ENCODE measurements at regions not wholly inside any gene's neighbourhood (a gene's known extent, or its start where the extent isn't known, plus 50 kb on each side); places are given as distances from the start of the nearest gene placed in this dataset.

DNA sequence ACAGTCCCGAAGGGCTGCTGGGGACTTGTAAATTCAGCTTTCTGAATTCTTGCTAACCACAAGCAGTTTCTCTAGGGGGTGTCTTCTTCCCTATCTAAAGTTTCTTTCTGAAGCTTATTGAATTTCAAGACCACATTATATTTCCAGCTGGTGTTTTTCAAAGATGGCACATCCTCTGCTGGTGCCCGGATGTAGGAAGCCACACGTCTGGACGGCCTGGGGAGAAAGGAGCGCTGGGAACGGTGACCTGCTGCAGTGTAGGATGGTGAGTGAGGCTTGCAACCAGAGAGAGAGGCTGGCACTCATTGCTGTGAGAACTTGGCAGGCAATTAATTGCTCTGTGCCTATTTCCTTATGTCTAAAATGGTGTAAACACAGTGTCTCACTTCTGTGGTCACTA is 776.4 kb downstream of the TYW1 start:
- DNase-seq, result no peak

DNA sequence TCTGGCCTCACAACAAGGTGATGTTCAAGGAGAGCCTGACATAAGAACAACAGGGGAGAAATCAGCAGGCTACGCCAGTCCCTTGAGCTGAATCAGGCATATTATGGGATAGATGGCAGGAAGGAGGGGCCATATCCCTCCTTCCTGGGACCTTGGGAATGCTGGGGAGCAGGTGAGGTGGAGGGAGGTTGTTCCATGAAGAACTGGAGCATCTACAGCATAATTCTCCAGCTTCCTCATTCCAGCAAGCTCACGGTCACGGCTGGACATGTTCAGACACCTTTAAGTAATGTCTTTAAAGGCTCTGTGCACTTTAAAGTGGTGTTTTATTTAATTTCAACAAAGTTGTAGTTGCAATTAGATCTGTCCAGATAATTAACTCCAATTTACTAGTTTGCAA is 780.5 kb downstream of the TYW1 start:
- DNase-seq, result no peak

DNA sequence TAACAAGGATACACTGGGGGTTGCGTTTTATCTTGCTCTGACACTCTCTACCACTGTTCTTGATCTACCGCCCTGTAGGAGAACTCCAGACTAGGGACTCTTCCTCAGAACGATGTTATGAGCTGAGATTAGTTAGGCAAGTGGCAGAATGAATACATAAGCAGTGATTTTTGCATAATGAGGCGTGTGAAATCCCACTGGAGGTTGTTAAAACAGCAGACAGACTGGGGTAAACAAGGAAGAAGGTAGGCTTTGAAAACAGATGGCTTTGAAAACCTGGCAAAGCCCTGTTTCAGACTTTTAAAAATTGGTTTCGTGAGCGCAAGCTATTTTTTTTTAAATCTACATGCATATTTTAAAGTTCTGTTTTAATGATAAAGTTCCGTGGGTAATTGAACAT is 785.2 kb downstream of the TYW1 start:
- DNase-seq, result no peak

DNA sequence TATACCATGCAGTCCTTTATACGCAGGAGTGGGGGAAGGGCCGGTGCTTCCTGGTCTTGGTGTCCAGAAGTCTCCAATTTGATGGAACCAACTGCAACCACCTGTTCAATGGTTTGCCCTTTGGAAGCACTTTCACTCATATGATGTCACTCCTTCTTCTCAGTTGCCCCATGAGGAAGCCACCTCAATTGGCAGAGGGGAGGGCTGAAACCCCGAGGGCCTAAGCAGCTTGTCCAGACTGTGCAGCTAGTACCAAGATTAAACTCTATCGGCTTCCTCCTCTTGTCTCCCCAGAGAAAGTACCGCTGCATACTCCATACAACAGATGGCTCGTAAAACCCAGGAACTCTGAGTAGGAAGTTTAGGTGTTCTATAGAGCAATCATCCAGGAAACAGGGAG is 789.4 kb downstream of the TYW1 start:
- DNase-seq, result no peak

DNA sequence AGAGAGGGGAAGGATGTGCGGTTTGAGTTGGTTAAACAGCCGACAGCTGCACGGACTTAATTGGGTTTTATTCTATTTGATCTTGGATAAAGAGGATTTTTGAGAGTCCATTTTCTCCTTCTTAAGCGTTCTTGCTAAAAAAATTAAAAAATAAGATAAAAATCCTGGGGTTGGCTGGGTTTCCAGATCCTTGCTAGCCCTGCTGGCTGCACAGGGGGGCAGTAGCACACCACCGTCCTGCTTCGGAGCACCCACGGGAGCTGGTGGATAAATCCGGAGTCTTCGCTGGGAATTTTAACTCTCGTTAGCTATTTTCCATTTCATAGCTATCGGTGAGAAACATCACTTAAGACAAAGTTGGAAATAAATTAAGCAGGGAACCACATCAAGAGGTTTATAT is 792.0 kb downstream of the TYW1 start:
- DNase-seq, result no peak

DNA sequence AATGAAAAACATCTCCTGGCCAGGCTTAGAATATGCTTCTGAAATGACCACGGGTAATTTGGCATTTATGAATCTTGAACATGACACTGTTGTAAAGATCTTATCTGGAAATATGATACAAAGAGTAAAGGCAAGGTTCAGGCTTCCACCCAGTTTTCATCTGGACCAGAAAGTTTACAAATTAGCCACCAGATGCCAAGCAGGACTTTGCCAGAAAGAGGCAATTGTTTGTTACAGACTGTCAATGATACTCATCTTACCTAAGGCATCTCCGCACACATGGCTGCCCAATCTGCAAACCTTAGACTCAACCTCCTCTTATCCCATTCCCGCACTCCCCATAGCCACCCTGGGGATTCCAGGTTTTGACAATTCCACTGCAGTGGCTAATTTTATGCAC is 795.3 kb downstream of the TYW1 start:
- no peak for DNase-seq

DNA sequence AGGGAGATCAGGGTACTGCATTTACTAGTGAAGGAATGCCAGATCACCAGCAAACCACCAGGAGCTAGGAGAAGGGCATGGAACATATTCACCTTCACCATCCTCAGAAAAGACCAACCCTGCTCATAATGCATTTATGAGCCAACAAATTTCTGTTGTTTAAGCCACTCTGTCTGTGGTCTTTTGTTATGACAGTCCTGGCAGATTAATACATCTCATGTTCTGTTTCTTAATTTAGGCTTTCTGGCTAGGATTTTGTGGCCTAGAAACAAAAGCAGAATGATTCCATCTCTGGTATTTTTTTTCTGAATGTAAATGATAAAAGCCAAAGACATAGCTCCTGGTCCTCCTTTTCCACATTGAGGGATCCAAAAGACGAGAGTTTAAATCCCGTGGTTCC is 797.9 kb downstream of the TYW1 start:
- no peak for DNase-seq

DNA sequence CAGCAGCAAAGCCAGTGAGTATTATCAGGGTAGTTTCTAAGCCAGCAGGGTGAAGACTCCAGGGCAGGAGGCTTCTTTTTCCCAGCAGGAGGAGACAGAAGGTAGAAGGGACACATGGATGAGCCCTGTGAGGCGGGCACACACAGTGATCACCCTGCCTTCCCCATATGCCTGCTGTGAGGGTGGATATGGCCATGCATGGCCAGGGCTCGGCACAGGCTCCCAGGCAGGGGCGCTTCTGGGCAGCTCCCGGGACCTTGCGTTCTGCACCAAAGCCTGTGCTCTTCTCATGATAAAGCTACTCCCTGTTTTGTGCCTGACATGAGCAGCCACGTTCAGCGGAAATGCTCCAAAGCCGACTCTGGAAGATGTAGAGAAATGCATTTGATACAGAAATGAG is 807.2 kb downstream of the TYW1 start:
- DNase-seq, result no peak

DNA sequence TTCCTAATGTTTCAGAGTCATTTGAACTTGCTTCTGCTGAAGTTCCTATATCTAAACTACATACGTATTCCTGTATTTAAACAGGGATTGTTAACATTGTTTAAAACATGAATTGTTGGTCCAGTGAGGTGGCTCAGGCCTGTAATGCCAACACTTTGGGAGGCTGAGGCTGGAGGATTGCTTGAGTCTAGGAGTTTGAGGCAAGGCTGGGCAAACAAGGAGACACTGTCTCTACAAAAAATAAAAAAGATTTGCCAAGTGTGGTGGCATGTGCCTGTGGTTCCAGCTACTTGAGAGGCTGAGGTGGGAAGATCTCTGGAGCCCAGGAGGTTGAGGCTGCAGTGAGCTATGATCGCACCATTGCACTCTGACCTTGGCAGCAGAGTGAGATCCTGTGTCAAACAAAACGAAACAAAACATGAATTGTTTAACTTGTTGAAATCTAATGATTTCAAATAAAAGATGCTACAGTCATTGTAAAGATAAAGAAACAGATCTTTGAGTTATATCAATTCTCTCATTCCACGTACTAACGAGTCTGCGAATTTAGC is 809.4 kb downstream of the TYW1 start:
- no peak for DNase-seq

DNA sequence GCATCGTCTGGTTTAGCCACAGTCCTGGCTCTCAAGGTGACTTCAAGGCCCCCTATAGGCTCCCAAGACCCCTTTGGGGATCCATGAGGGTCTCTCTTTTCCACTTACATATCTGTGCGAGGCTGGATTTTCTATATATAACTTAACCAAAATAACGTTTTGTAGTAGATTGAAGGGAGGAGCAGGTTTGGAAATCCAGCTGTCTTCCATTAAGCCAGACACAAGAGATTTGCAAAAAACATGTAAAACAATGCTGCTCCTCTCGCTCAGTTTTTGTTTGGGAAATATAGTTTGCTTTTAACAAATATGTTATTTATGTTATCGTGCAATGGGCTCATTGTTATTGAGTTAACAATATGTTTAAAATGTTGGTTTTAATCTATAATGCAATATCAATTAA is 811.2 kb downstream of the TYW1 start:
- no peak for DNase-seq

DNA sequence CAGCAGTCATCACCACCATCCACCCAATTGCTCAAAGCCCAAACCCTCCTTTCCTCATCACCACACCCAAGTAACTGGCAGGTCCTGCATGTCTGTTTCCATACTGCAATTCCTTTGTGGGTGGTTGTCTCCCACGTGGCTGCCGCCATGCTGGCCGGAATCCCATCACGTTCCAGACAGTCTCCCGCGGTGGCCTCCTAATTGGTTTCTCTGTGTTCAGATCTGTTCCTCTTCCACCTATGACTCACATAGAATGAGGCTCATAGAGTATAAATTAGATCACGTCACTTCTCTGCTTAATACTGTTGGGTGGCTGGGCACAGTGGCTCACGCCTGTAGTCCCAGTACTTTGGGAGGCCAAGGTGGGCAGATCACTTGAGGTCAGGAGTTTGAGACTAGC is 813.0 kb downstream of the TYW1 start:
- DNase-seq, result no peak

DNA sequence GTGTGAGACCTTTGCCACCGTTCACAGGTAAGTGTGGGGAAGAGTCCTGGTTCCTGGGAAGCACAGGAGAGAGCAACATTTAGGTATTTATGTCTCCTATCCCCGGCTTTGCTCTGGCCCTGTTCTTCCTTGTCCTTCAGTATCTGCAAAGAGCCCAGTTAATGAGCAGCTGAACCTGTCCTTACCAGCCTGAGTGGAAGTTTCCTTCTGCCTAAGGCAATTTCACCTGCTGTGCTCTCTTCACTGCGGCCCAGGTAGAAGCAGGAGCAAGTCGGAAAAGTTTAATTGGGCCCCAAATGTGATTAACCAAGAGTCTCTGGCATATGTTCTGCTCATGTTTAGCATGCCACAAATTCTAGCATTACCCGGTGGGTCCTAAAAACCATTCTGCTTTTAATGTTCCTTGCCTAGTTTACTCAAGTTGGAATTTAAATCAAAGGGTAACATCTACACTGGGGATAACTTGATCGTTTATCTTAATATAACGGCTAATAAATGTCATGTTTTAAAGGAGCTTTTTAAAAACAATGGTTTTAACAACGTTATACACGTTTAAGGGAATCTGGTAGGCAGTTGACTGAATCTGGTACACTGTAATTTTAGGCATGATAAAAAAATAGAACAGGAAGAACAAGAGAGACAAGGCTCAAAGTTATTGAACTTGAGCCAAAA is 817.1 kb downstream of the TYW1 start:
- no peak for DNase-seq

DNA sequence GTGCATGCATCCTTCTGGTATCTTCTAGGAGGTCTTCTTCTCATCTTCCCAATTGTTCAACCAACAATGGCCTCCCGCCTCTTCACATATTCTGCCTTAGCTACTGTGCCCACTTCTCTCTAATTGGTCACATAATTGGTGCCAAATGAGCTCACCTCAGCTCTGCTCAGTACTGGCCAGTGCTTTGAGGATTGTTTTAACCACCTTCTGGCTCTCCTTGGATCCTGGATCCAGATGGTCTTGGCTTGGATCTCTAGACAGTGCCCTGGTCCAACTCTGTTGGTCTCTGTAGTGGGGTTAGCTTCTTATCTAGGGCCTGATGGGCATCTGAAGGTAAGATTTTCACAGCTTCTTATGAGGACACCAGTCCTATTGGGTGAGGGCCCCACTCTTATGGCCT is 820.8 kb downstream of the TYW1 start:
- no peak for DNase-seq

DNA sequence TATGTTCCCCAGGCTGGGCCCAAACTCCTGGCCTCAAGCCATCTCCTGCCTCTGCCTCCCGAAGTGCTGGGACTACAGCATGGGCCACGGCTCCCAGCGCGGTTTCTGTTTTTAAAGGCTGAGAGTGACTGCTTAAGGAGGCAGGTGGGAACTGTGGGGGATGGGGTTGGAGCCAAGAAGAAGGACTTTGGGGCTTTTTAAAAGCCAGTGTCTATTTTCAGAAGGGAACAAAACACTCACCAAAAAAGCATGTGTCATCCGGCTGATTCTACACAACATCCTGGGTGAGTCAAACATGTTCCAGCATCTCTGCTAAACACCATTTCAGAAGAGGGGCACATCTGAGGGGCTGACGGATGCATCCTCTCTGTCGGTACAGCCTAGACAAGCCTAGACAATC is 824.5 kb downstream of the TYW1 start:
- DNase-seq, result no peak

DNA sequence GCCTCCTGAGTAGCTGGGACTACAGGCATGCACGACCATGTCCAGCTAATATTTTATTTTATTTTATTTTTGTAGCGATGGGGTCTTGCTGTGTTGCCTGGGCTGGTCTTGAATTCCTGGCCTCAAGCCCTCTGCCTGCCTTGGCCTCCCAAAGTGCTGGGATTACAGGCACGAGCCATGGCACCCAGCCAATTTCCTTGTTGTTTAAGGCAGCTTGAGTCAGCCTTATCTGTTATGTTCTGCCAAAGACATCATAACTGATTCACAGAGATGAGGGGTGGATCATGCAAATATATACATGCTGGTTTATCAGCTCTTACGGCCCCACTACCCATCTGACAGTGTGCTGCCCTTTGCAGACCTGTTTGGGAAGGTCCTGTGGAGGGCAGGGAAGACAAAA is 826.7 kb downstream of the TYW1 start:
- no peak for DNase-seq

DNA sequence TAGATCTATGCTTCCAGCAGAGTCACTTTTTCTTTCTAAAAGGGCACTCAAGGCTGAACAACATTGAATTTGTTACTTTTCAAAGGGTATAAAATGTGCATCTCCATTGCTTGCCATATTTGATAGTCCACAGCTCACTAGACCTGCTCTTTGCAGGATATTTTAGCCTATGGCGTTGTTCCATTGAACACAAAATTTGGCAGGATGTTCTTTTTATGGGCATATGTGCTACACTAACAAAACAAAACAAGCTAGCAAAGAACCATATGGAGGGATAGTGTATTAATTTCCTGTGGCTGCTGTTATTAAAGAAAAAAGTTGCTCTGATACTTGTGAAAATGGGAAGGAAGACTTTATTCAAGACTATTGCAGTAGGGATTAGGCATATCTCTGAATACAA is 828.7 kb downstream of the TYW1 start:
- no peak for DNase-seq

DNA sequence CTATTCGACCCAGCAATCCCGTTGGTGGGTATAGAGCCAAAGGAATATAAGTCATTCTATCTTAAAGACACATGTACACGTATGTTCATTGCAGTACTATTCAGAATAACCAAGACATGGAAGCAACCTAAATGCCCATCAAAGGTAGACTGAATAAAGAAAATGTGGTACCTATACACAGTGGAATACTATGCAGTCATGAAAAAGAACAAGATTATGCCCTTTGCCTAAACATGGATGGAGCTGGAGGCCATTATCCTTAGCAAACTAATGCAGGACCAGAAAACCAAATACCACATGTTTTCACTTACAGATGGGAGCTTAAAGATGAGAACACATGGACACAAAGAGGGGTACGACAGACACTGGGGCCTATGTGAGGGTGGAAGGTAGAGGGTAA is 845.3 kb downstream of the TYW1 start:
- no peak for DNase-seq

DNA sequence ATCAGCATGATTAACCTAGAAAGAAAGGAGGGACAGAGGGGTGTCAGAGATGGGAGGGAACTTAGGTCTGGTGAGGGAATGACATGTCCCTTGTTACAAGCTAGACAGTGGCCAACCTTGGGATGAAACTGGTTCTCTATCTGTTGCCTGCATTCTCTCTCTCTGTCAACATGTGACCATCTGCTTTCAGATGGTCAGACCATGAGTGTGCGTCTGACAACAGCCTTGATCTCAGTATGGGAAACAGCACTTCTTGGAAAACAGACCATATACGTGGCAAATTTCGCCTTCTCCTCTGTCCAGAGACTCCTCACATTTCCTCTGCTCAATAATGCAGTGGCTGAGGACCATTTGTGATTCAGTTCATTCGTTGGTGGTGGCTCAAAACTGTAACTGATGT is 845.9 kb downstream of the TYW1 start:
- DNase-seq, result no peak

DNA sequence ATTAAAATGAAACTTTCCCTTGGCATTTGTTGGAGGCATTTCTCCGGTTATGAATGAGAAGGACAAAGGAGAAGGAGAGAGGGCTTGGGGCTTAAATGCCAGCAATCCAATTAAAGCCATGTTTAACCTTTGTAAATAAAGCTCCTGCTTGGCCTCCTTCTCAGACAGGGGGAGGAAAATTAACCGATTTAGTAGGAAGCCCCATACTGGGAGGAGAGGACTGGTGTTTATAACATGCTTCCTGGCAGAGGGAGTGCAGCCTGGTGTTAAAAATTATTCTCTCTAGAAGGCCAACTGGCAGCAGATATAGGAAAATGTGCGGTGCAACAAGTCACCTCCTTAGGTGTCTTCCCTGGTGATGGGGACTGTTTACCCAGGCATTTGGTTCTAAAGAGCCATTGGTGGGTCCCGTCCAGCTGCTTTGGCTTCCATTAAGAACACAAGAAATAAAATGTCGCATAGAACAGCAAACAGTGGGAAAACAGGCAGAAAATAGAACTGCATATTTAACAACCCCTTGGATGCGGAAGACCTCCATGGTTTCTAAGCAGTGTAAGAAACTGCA is 846.5 kb downstream of the TYW1 start:
- no peak for DNase-seq

DNA sequence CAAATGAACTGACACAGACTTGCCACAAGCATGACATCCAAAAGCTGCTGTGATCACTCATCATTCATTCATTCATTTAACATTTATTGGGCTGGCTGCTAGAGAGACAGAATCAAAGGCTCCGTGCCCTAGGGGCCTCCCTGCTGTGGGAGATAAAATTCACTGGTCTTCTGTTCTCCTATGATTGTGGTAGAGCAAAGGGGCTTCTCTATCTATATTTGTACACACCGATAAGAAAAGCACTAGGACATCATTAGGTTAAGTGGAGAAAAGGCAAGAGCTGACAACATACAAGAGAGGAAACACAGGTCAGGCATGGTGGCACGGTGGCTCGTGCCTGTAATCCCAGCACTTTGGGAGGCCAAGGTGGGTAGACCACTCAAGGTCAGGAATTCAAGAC is 847.0 kb downstream of the TYW1 start:
- no peak for DNase-seq

DNA sequence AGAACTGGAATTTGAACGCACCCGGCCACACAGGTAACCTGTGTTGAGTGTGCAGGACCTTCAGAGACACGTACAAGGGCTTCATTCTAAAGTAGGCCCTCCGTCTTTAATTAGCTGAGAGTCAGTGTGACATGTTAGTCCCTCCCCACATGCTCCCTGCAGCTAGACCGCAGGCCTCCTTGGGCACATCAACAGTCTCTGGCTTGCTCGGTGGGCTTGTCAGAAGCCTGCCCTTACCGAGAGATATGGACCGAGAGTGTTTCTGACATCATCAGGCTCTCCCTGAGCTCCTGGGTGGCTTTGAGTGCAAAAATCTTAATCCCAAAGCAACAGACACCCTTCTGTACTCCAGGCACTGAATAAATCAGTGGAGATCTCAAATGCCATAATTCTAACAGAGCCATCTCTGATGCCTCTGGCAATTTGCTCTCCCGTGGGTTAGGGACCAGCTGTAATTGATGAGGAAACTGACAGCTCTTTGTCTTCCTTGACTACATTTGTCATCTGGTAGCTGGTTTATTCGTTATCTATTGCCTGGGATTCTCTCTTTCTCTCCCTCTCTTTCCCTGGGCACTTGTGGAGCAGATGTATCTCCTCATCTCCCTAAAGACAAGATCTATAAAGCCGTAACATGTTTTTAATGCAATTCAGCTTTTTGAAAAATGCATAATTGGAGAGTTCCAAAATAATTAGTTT is 850.6 kb downstream of the TYW1 start:
- DNase-seq, result no peak

DNA sequence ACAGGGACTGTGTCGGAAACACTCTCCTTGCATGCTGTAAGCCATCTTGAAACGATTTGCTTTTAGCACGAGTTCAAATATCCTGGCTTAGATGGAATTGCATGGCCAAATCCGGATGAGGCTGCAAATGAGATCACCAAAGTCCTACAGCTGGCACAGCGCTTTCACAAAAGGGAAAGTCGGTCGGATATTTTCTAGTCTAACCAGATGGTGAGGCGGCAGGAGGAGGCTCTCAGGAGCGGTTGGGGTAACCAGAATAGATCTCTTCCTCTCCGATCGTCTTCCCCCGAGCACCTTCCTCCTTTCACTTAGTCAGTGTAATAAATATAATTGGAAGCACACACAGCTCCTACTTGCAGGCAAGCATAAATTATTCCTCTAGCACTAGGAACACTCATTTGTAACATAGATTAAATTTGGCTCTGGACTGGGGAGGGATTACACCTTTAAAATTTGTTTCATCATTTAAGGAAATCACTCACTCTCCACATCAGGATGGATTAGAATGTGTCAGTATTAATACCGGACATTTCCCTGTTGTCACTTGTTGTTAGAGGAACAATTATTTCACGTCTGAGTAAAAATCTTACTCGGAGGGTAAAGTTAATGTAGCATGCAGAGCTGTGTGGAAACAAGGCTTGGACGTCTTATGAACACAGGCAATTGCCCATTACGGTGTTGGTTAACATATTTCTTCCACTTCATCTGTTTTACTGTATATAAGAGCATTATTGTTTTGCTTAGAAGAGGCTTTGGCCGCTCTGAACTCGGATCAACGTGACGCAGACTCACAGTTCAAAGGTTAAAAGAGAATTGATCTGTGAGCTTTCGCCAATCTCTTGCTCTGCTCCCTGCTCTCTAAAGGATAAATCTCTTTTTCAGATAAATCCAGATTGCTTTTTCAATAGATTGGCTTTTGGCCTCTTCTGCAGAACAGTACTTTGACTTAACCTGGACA is 857.9 kb downstream of the TYW1 start:
- DNase-seq, result no peak

DNA sequence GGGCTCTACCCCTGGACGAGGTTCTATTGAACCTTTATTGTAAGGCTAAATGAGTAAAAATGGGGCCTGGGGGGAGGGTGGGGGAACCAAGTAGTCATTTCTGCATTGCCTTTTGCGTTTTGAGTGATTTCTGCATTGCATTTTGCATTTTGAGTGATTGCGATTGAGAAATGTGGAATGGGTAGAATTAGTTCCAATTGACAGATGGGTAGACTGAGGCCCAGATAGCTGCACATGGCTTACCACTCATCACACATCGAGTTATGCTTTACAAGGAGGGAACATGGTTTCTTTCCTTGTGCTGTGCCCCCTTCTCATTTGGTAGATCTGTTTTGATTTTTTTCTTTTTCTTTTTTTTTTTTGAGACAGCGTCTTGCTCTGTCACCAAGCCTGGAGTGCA is 858.7 kb downstream of the TYW1 start:
- no peak for DNase-seq
